ENCODE measurements at regions not wholly inside any gene's neighbourhood (a gene's known extent, or its start where the extent isn't known, plus 50 kb on each side); places are given as distances from the start of the nearest gene placed in this dataset.

DNA sequence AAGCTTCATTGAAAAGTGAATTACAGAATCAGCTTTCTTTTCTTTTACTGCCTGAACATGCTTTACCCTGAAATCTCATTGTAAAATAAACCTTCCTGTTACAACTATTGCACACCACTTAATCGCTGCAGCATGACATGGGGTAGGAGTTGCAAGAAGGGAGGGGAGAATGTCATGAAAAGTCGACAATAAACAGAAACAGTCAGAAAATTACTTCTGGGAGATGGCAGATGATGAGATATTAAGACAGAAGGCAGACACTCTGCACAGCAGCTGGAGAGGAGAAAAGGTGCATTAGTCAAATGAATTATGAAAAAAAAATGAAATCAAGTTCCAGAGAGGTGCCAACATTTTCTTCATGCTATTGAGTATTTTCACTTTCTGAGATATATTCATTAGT, 287.7 kb downstream of the PCDH7 start:
- H3K9me3 ChIP-seq (ENCODE audit: control insufficient read depth, low read length): no peaks in the 10 kb centered on the region
- no peak overlapping the region for H3K27ac ChIP-seq (ENCODE audit: low read length, poor library complexity, severe bottlenecking)
- H2BK5ac ChIP-seq (ENCODE audit: low read depth, low read length, poor library complexity, severe bottlenecking): no peak overlapping the region
- H2BK120ac ChIP-seq (ENCODE audit: low read depth, low read length): no peak overlapping the region
- no peak overlapping the region for H3K18ac ChIP-seq (ENCODE audit: low read depth in 1 of 2, low read length in 2 of 2)
- no peak overlapping the region for H2AK5ac ChIP-seq (ENCODE audit: low read length, severe bottlenecking)
- no peak overlapping the region for H2AFZ ChIP-seq (ENCODE audit: low read depth, low read length)
- no peak overlapping the region for H2BK15ac ChIP-seq (ENCODE audit: low read depth, poor library complexity, severe bottlenecking)
- H4K91ac ChIP-seq (ENCODE audit: low read length): no peak overlapping the region
- H3K14ac ChIP-seq (ENCODE audit: low read length in 2 of 2): no peak overlapping the region
- no peaks in the 10 kb centered on the region for H3K36me3 ChIP-seq (ENCODE audit: control insufficient read depth in 1 of 2, insufficient read depth in 2 of 2, low read depth in 1 of 2, low read length in 2 of 2)
- no peak overlapping the region for H2BK12ac ChIP-seq (ENCODE audit: low read length in 2 of 2)
- no peak overlapping the region for H3K23ac ChIP-seq (ENCODE audit: low read length in 2 of 2)
- H3K4me2 ChIP-seq (ENCODE audit: low read length, poor library complexity, severe bottlenecking): no peak overlapping the region
- no peak overlapping the region for H3K4me3 ChIP-seq (ENCODE audit: insufficient read depth in 1 of 2, low read depth in 1 of 2, low read length in 2 of 2)
- H3K79me1 ChIP-seq (replicated peaks; ENCODE audit: low read length, poor library complexity, severe bottlenecking): no peaks in the 10 kb centered on the region
- no peaks in the 10 kb centered on the region for H3K27me3 ChIP-seq (ENCODE audit: control insufficient read depth in 1 of 2, insufficient read depth in 1 of 2, low read length in 2 of 2)
- DNase-seq: peak; percentile 26
- H4K8ac ChIP-seq (ENCODE audit: low read length): no peak overlapping the region
- WGBS: 13% methylated on average over 2 of the region's 2 CpGs
- no peak overlapping the region for H3K9ac ChIP-seq (ENCODE audit: low read length)
- H3K4ac ChIP-seq (ENCODE audit: low read depth in 1 of 2, low read length in 2 of 2): no peak overlapping the region
- no peaks in the 10 kb centered on the region for H3K4me1 ChIP-seq (ENCODE audit: control insufficient read depth, insufficient read depth, low read depth, low read length)

DNA sequence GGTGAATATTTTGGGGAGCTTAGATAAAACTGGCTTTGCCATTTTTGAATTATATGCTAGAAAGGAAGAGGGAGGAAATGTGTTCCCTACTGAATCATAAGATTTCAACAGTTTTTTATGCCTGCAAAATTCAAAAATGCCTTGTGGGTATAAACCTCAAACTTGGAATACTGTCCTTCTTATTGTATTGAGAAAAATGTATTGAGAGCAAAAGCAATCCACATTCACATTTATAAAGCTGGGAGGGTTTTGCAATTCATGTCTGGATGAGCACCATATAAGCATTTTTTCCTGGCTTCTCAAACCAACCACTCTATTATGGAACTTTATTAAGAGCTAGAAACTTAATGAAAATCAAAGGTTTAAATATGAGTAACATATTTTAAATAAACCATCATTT, 289.8 kb downstream of the PCDH7 start:
- H3K27me3 ChIP-seq (ENCODE audit: control insufficient read depth in 1 of 2, insufficient read depth in 1 of 2, low read length in 2 of 2): no peaks in the 10 kb centered on the region
- no peaks in the 10 kb centered on the region for H3K4me1 ChIP-seq (ENCODE audit: control insufficient read depth, insufficient read depth, low read depth, low read length)
- H3K4me2 ChIP-seq (ENCODE audit: low read length, poor library complexity, severe bottlenecking): no peak overlapping the region
- H2AFZ ChIP-seq (ENCODE audit: low read depth, low read length): no peak overlapping the region
- no peak overlapping the region for H3K18ac ChIP-seq (ENCODE audit: low read depth in 1 of 2, low read length in 2 of 2)
- no peak overlapping the region for H2BK12ac ChIP-seq (ENCODE audit: low read length in 2 of 2)
- H3K36me3 ChIP-seq (ENCODE audit: control insufficient read depth in 1 of 2, insufficient read depth in 2 of 2, low read depth in 1 of 2, low read length in 2 of 2): no peaks in the 10 kb centered on the region
- DNase-seq: no peak
- no peaks in the 10 kb centered on the region for H3K9me3 ChIP-seq (ENCODE audit: control insufficient read depth, low read length)
- no peak overlapping the region for H4K91ac ChIP-seq (ENCODE audit: low read length)
- H2AK5ac ChIP-seq (ENCODE audit: low read length, severe bottlenecking): no peak overlapping the region
- no peak overlapping the region for H2BK120ac ChIP-seq (ENCODE audit: low read depth, low read length)
- H4K8ac ChIP-seq (ENCODE audit: low read length): no peak overlapping the region
- no peak overlapping the region for H3K27ac ChIP-seq (ENCODE audit: low read length, poor library complexity, severe bottlenecking)
- H3K79me1 ChIP-seq (replicated peaks; ENCODE audit: low read length, poor library complexity, severe bottlenecking): no peaks in the 10 kb centered on the region
- H3K14ac ChIP-seq (ENCODE audit: low read length in 2 of 2): no peak overlapping the region
- H2BK5ac ChIP-seq (ENCODE audit: low read depth, low read length, poor library complexity, severe bottlenecking): no peak overlapping the region
- H3K9ac ChIP-seq (ENCODE audit: low read length): no peak overlapping the region
- no peak overlapping the region for H3K23ac ChIP-seq (ENCODE audit: low read length in 2 of 2)
- H3K4me3 ChIP-seq (ENCODE audit: insufficient read depth in 1 of 2, low read depth in 1 of 2, low read length in 2 of 2): no peak overlapping the region
- no peak overlapping the region for H3K4ac ChIP-seq (ENCODE audit: low read depth in 1 of 2, low read length in 2 of 2)
- H2BK15ac ChIP-seq (ENCODE audit: low read depth, poor library complexity, severe bottlenecking): no peak overlapping the region

DNA sequence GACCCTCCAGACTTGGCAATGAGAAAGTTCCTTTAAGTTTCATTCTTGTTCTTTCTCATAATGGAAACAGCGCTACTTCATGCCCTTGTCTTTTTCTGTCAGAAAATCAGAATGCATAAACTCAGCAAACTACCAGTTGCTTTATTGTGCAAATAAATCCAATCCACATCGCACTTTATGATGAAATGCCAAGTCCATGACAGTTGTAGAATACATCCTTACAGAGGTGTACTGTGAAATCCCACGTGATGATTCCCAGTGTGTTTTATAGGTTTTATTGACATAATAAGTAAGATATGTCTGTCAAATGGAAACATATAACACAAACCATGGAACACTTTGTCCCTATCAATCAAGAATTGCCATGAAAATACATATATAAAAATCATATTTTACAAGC, 295.0 kb downstream of the PCDH7 start:
- no peak overlapping the region for H3K4me2 ChIP-seq (ENCODE audit: low read length, poor library complexity, severe bottlenecking)
- H3K23ac ChIP-seq (ENCODE audit: low read length in 2 of 2): no peak overlapping the region
- no peak overlapping the region for H2AFZ ChIP-seq (ENCODE audit: low read depth, low read length)
- H2AK5ac ChIP-seq (ENCODE audit: low read length, severe bottlenecking): no peak overlapping the region
- no peak overlapping the region for H3K27ac ChIP-seq (ENCODE audit: low read length, poor library complexity, severe bottlenecking)
- no peak overlapping the region for H4K8ac ChIP-seq (ENCODE audit: low read length)
- H3K9me3 ChIP-seq (ENCODE audit: control insufficient read depth, low read length): no peaks in the 10 kb centered on the region
- no peak overlapping the region for H3K9ac ChIP-seq (ENCODE audit: low read length)
- no peak overlapping the region for H2BK12ac ChIP-seq (ENCODE audit: low read length in 2 of 2)
- H3K27me3 ChIP-seq (ENCODE audit: control insufficient read depth in 1 of 2, insufficient read depth in 1 of 2, low read length in 2 of 2): no peaks in the 10 kb centered on the region
- H3K18ac ChIP-seq (ENCODE audit: low read depth in 1 of 2, low read length in 2 of 2): no peak overlapping the region
- H3K36me3 ChIP-seq (ENCODE audit: control insufficient read depth in 1 of 2, insufficient read depth in 2 of 2, low read depth in 1 of 2, low read length in 2 of 2): no peaks in the 10 kb centered on the region
- H2BK5ac ChIP-seq (ENCODE audit: low read depth, low read length, poor library complexity, severe bottlenecking): no peak overlapping the region
- WGBS: 100% methylated on average over 2 of the region's 3 CpGs
- H3K79me1 ChIP-seq (replicated peaks; ENCODE audit: low read length, poor library complexity, severe bottlenecking): no peaks in the 10 kb centered on the region
- DNase-seq: no peak
- H2BK120ac ChIP-seq (ENCODE audit: low read depth, low read length): no peak overlapping the region
- no peak overlapping the region for H3K4me3 ChIP-seq (ENCODE audit: insufficient read depth in 1 of 2, low read depth in 1 of 2, low read length in 2 of 2)
- no peak overlapping the region for H4K91ac ChIP-seq (ENCODE audit: low read length)
- no peak overlapping the region for H3K14ac ChIP-seq (ENCODE audit: low read length in 2 of 2)
- H3K4me1 ChIP-seq (ENCODE audit: control insufficient read depth, insufficient read depth, low read depth, low read length): peaks cover 2% of the 10 kb centered on the region
- no peak overlapping the region for H2BK15ac ChIP-seq (ENCODE audit: low read depth, poor library complexity, severe bottlenecking)
- H3K4ac ChIP-seq (ENCODE audit: low read depth in 1 of 2, low read length in 2 of 2): no peak overlapping the region

DNA sequence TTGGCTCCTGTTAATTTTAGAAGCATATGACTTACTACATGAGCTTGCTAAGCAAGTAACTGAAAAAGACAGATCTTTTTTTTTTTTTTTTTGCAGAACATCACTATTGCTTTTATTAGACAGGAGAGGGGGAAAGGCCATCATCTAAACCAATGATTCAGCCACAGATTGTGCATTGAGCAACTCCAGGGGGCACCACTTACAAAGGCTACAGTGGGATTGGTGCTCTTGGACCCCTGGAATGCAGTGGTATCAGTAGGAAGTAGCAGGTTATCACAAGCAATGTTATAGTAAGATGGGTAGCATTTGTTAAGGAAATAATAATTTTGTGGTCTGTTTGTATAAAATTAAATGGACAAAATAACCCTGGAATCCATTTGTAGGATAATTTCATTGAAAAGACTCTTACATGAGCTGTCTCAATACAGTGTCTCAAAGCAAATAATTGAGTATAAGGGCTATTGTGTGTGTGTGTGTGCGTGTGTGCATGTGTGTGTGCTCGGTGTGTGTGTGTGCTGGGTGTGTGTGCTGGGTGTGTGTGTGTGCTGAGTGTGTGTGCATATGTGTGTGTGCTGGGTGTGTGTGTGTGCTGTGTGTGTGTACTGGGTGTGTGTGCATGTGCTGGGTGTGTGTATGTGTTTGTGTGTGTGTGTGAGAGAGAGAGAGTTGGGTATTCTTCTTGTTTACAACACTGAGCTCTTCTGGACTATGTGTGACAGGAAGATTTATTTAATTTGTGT, 296.3 kb downstream of the PCDH7 start:
- Histone ChIP-seq H2BK15ac (ENCODE audit: low read depth, poor library complexity, severe bottlenecking) (no peak overlapping the region), H2BK12ac (ENCODE audit: low read length in 2 of 2) (peak overlapping the region in 1 of 2 experiments; percentile 17), H3K4me2 (ENCODE audit: low read length, poor library complexity, severe bottlenecking) (no peak overlapping the region), H4K8ac (ENCODE audit: low read length) (peak overlapping the region; percentile 73), H2AK5ac (ENCODE audit: low read length, severe bottlenecking) (no peak overlapping the region), H3K9me3 (ENCODE audit: control insufficient read depth, low read length) (no peaks in the 10 kb centered on the region), H3K4me3 (ENCODE audit: insufficient read depth in 1 of 2, low read depth in 1 of 2, low read length in 2 of 2) (no peak overlapping the region), H3K27me3 (ENCODE audit: control insufficient read depth in 1 of 2, insufficient read depth in 1 of 2, low read length in 2 of 2) (no peaks in the 10 kb centered on the region), H3K79me1 (replicated peaks; ENCODE audit: low read length, poor library complexity, severe bottlenecking) (no peaks in the 10 kb centered on the region), H3K9ac (ENCODE audit: low read length) (no peak overlapping the region), H3K36me3 (ENCODE audit: control insufficient read depth in 1 of 2, insufficient read depth in 2 of 2, low read depth in 1 of 2, low read length in 2 of 2) (no peaks in the 10 kb centered on the region), H2BK120ac (ENCODE audit: low read depth, low read length) (no peak overlapping the region), H3K4me1 (ENCODE audit: control insufficient read depth, insufficient read depth, low read depth, low read length) (peaks cover 2% of the 10 kb centered on the region), H4K91ac (ENCODE audit: low read length) (peak overlapping the region; percentile 78), H2AFZ (ENCODE audit: low read depth, low read length) (no peak overlapping the region), H3K4ac (ENCODE audit: low read depth in 1 of 2, low read length in 2 of 2) (no peak overlapping the region), H2BK5ac (ENCODE audit: low read depth, low read length, poor library complexity, severe bottlenecking) (no peak overlapping the region), H3K14ac (ENCODE audit: low read length in 2 of 2) (peak overlapping the region in 1 of 2 experiments; percentile 37), H3K23ac (ENCODE audit: low read length in 2 of 2) (no peak overlapping the region), H3K27ac (ENCODE audit: low read length, poor library complexity, severe bottlenecking) (no peak overlapping the region), H3K18ac (ENCODE audit: low read depth in 1 of 2, low read length in 2 of 2) (peak overlapping the region in 1 of 2 experiments; percentile 52)
- 95% methylated on average over 2 of the region's 2 CpGs for WGBS
- DNase-seq: no peak
